HEK293T (cell line): ENCODE measurements at regions not wholly inside any gene's neighbourhood (a gene's known extent, or its start where the extent isn't known, plus 50 kb on each side); places are given as distances from the start of the nearest gene placed in this dataset.
"Not testable (repeated sequence)": the region's sequence is repeated elsewhere in the genome, so short reads cannot be mapped to it uniquely, and the experiment has no call there.

Source experiments
- CTCF ChIA-PET: fragments of 350-600 bp; formaldehyde crosslinking; extraction: SDS; loops from one replicate; lab custom pipeline; 2021; ENCODE audit warnings: antibody characterized with exemption, inconsistent platforms; lab: Yijun Ruan, JAX
- POLR2A ChIA-PET: fragments of 350-600 bp; formaldehyde crosslinking; extraction: SDS; loops from one replicate; lab custom pipeline; 2020; ENCODE audit warnings: antibody characterized with exemption, inconsistent platforms; lab: Yijun Ruan, JAX
- DNase-seq: peaks from one replicate; pipeline ENCODE4 v3.0.0; 2012; ENCODE audit warnings: mixed read lengths; ENCODE audit errors: extremely low spot score
- ARNT ChIP-seq: fragments of 450-650 bp; IDR thresholded peaks from 2 replicates; pipeline ENCODE4 v1.6.1; 2017; ENCODE audit warnings: mild to moderate bottlenecking
- BHLHE40 ChIP-seq: fragments of 450-650 bp; IDR thresholded peaks from 2 replicates; pipeline ENCODE4 v1.6.1; 2016; ENCODE audit warnings: mild to moderate bottlenecking, moderate library complexity, borderline replicate concordance
- CTBP1 ChIP-seq: fragments of 450-650 bp; IDR thresholded peaks from 2 replicates; pipeline ENCODE4 v1.6.1; 2016; ENCODE audit warnings: borderline replicate concordance
- ELF4 ChIP-seq: fragments of 450-650 bp; IDR thresholded peaks from 2 replicates; pipeline ENCODE4 v1.6.1; 2017; ENCODE audit warnings: antibody characterized with exemption
- FOXA1 ChIP-seq: fragments of 450-650 bp; IDR thresholded peaks from 2 replicates; pipeline ENCODE4 v1.6.1; 2016; ENCODE audit warnings: mild to moderate bottlenecking
- FOXK2 ChIP-seq: fragments of 450-650 bp; IDR thresholded peaks from 2 replicates; pipeline ENCODE4 v1.6.1; 2016; ENCODE audit warnings: mild to moderate bottlenecking
- FOXM1 ChIP-seq: fragments of 450-650 bp; IDR thresholded peaks from 2 replicates; pipeline ENCODE4 v1.6.1; 2017; ENCODE audit warnings: mild to moderate bottlenecking, borderline replicate concordance
- HDGF ChIP-seq: fragments of 450-650 bp; IDR thresholded peaks from 2 replicates; pipeline ENCODE4 v1.6.1; 2017; ENCODE audit warnings: antibody characterized with exemption, borderline replicate concordance
- L3MBTL2 ChIP-seq: fragments of 450-650 bp; conservative IDR thresholded peaks from 2 replicates; pipeline ENCODE4 v1.6.1; 2016; ENCODE audit warnings: mild to moderate bottlenecking
- LEF1 ChIP-seq: fragments of 450-650 bp; IDR thresholded peaks from 2 replicates; pipeline ENCODE4 v1.6.1; 2017; ENCODE audit warnings: mild to moderate bottlenecking, borderline replicate concordance
- NFRKB ChIP-seq: fragments of 450-650 bp; IDR thresholded peaks from 2 replicates; pipeline ENCODE4 v1.6.1; 2016; ENCODE audit warnings: mild to moderate bottlenecking, moderate library complexity
- SP1 ChIP-seq: fragments of 450-650 bp; IDR thresholded peaks from 2 replicates; pipeline ENCODE4 v1.6.1; 2017
- SUZ12 ChIP-seq: fragments of 450-650 bp; IDR thresholded peaks from 2 replicates; pipeline ENCODE4 v1.6.1; 2016; ENCODE audit warnings: mild to moderate bottlenecking
- TARDBP ChIP-seq: fragments of 450-650 bp; IDR thresholded peaks from 2 replicates; pipeline ENCODE4 v1.6.1; 2016
- ZNF384 ChIP-seq: fragments of 450-650 bp; IDR thresholded peaks from 2 replicates; pipeline ENCODE4 v1.6.1; 2016
- TF ChIP-seq, protein P1 (sequence below): fragments of 450-650 bp; IDR thresholded peaks from 2 replicates; pipeline ENCODE4 v1.6.1; 2016

GRCh38 chr9:73089304-73089985 lies 62.2 kb upstream of the ANXA1 start:
- no peak for DNase-seq
- POLR2A ChIA-PET: no interaction called here
- TF ChIP-seq LEF1 (no peak), FOXA1 (no peak), SP1 (no peak), BHLHE40 (no peak), NFRKB (no peak)
- CTCF ChIA-PET: no interaction called here

GRCh38 chr9:73087876-73088275 lies 63.8 kb upstream of the ANXA1 start:
- CTCF ChIA-PET, POLR2A ChIA-PET, DNase-seq: not testable (repeated sequence)

DNA sequence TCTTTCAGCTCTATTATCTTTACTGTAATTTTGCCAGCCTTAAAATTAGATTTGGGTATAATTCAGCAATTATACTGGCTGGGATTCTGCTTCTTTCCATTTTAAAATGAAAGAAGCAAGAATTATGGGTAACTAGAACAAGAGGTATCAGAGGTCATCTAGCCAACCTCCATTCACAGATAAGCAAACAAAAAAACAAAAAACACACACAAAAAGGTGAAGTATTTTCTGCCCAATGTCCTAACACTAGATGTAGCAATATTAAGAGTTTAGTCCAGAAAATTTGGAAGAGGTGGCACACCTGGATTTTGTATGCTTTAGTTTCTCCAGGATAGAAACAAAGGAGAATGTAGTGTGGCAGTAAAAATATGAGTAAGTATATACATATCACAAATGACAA lies 68.1 kb upstream of the ANXA1 start:
- POLR2A ChIA-PET: no interaction called here
- CTCF ChIA-PET: interaction anchor here (0.6 to 0.7 kb wide), 2 partner anchors 32 to 99 kb away, joined by 3 to 4 read pairs; no protein-coding TSS in a partner anchor
- no peak for DNase-seq
- TF ChIP-seq, protein P1, sequence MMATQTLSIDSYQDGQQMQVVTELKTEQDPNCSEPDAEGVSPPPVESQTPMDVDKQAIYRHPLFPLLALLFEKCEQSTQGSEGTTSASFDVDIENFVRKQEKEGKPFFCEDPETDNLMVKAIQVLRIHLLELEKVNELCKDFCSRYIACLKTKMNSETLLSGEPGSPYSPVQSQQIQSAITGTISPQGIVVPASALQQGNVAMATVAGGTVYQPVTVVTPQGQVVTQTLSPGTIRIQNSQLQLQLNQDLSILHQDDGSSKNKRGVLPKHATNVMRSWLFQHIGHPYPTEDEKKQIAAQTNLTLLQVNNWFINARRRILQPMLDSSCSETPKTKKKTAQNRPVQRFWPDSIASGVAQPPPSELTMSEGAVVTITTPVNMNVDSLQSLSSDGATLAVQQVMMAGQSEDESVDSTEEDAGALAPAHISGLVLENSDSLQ: no peak
- TF ChIP-seq SUZ12 (no peak), LEF1 (no peak), FOXA1 (no peak), CTBP1 (no peak), NFRKB (no peak), HDGF (no peak), L3MBTL2 (no peak), FOXM1 (no peak)

GRCh38 chr9:73081979-73082657 lies 69.5 kb upstream of the ANXA1 start:
- peak; percentile 52 for DNase-seq
- ChIA-PET POLR2A (no interaction called here), CTCF (interaction anchor here (0.5 to 1.0 kb wide), 2 partner anchors 68 to 229 kb away, joined by 3 read pairs; no protein-coding TSS in a partner anchor)
- TF ChIP-seq TARDBP (no peak), L3MBTL2 (no peak), FOXA1 (no peak), HDGF (no peak), SP1 (no peak), ARNT (no peak), SUZ12 (no peak), LEF1 (no peak), ZNF384 (no peak), FOXM1 (no peak), CTBP1 (no peak), NFRKB (no peak), FOXK2 (no peak)

DNA sequence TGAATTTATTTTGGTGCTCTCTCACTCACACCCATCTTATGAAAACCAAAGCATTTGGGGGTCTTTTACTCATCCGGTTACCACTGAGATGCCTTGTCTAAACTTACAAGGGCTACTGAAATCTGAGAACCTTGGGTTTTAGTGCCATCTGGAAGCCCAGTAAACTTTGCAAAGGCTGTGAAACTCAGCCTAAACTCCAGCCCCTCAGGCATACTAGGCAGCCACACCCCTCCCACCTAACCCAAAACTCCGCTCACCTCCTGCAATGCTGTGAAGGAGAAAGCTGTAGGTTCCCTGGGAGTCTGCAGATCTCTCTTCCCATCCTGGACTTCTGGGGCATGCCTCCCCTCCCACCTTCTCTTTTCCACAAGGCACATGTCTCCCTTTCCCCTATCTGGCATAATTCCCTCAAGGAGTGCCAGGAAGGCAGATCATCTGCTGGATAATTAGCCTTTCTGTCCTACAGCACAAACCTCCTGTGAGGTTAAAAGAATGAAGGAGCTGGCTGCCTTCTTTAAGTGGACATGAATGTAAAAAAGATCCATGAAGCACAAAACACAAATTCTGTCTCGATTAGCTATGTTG lies 71.5 kb upstream of the ANXA1 start:
- DNase-seq: no peak
- ChIA-PET CTCF (interaction anchor here (0.7 to 1.3 kb wide), 3 partner anchors 223 to 614 kb away, joined by 4 to 6 read pairs (median 5); no protein-coding TSS in a partner anchor), POLR2A (no interaction called here)
- TF ChIP-seq FOXA1 (no peak), NFRKB (no peak), SUZ12 (no peak), FOXM1 (no peak), SP1 (no peak), ZNF384 (no peak), L3MBTL2 (no peak), BHLHE40 (no peak), FOXK2 (no peak), LEF1 (no peak), HDGF (no peak), CTBP1 (no peak), ARNT (no peak), TARDBP (no peak), ELF4 (no peak)
- TF ChIP-seq, protein P1: no peak

GRCh38 chr9:73079326-73079725 lies 72.3 kb upstream of the ANXA1 start:
- POLR2A ChIA-PET: no interaction called here
- TF ChIP-seq FOXA1: no peak
- no peak for TF ChIP-seq SUZ12
- no peak for TF ChIP-seq TARDBP
- TF ChIP-seq BHLHE40: no peak
- TF ChIP-seq ZNF384: no peak
- TF ChIP-seq NFRKB: no peak
- no peak for TF ChIP-seq L3MBTL2
- no peak for TF ChIP-seq FOXK2
- CTCF ChIA-PET: interaction anchor here (1.3 kb wide), 1 partner anchor 222 kb away, joined by 4 read pairs; no protein-coding TSS in a partner anchor
- no peak for DNase-seq

DNA sequence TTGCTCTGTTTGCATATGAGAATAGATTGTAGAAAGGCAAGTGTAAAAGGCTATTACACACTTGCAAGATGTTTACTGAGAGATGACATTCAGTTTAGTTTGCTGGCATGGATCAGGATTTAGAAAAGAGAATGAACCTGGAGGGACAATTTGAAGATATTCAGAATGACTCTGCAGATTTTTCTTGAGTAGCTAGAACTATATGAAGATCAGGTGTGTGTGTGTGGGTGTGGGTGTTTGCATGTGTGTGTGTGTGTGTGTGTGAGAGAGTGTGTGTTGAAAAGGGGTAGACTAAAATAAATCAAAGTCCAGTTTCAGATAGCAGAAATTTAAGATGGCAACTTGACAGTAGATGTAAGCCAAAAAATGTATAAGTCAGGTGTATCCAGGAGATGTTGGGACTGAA lies 74.0 kb upstream of the ANXA1 start:
- no peak for DNase-seq
- POLR2A ChIA-PET: no interaction called here
- TF ChIP-seq L3MBTL2: no peak
- TF ChIP-seq ARNT: no peak
- TF ChIP-seq TARDBP: no peak
- TF ChIP-seq, protein P1: no peak
- no peak for TF ChIP-seq BHLHE40
- no peak for TF ChIP-seq FOXK2
- TF ChIP-seq NFRKB: no peak
- TF ChIP-seq ZNF384: no peak
- TF ChIP-seq FOXM1: no peak
- TF ChIP-seq FOXA1: no peak
- no peak for TF ChIP-seq CTBP1
- TF ChIP-seq LEF1: no peak
- TF ChIP-seq HDGF: no peak
- CTCF ChIA-PET: no interaction called here
